ENCODE measurements at regions not wholly inside any gene's neighbourhood (a gene's known extent, or its start where the extent isn't known, plus 50 kb on each side); places are given as distances from the start of the nearest gene placed in this dataset.
"Not testable (repeated sequence)": the region's sequence is repeated elsewhere in the genome, so short reads cannot be mapped to it uniquely, and the experiment has no call there.

- H3K27ac ChIP-seq, result no peak overlapping the region
Observed at GRCh38 chr12:131557078-131557709, 153.7 kb upstream of the SFSWAP start.

GRCh38 chr12:131559517-131560516 is 151.1 kb upstream of the SFSWAP start:
- TF ChIP-seq, protein P1, sequence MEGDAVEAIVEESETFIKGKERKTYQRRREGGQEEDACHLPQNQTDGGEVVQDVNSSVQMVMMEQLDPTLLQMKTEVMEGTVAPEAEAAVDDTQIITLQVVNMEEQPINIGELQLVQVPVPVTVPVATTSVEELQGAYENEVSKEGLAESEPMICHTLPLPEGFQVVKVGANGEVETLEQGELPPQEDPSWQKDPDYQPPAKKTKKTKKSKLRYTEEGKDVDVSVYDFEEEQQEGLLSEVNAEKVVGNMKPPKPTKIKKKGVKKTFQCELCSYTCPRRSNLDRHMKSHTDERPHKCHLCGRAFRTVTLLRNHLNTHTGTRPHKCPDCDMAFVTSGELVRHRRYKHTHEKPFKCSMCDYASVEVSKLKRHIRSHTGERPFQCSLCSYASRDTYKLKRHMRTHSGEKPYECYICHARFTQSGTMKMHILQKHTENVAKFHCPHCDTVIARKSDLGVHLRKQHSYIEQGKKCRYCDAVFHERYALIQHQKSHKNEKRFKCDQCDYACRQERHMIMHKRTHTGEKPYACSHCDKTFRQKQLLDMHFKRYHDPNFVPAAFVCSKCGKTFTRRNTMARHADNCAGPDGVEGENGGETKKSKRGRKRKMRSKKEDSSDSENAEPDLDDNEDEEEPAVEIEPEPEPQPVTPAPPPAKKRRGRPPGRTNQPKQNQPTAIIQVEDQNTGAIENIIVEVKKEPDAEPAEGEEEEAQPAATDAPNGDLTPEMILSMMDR (conservative IDR thresholded peaks at IDR 0.05), result no peak
- no peak for TF ChIP-seq ZFX (IDR thresholded peaks at IDR 0.05)
- H3K27ac ChIP-seq, result no peak overlapping the region

More at GRCh38 chr12:131557078-131557709, 153.7 kb upstream of the SFSWAP start:
- TF ChIP-seq, protein P1 (conservative IDR thresholded peaks at IDR 0.05), result no peak
- TF ChIP-seq ZFX (IDR thresholded peaks at IDR 0.05), result no peak

DNA sequence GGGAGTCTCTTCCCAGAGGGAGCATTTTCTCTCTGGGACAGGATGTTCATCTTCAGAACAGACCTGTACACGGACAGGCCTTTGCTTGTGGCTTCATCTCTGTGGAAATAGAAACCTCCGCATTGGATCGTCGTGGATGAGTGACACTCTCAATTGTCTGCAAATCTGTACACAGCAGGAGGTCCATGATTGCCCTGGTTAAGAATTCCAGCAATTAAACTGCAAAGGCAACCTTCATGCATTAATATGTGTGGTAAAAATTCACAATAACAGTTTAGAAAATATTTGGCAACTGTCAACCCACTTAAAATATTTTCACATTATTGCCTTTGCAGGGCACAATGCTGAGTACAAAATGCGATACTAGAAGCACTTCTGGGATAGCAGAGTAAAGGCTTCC is 149.8 kb upstream of the SFSWAP start:
- TF ChIP-seq, protein P1 (conservative IDR thresholded peaks at IDR 0.05), result no peak
- no peak for TF ChIP-seq ZFX (IDR thresholded peaks at IDR 0.05)
- H3K27ac ChIP-seq, result no peak overlapping the region

DNA sequence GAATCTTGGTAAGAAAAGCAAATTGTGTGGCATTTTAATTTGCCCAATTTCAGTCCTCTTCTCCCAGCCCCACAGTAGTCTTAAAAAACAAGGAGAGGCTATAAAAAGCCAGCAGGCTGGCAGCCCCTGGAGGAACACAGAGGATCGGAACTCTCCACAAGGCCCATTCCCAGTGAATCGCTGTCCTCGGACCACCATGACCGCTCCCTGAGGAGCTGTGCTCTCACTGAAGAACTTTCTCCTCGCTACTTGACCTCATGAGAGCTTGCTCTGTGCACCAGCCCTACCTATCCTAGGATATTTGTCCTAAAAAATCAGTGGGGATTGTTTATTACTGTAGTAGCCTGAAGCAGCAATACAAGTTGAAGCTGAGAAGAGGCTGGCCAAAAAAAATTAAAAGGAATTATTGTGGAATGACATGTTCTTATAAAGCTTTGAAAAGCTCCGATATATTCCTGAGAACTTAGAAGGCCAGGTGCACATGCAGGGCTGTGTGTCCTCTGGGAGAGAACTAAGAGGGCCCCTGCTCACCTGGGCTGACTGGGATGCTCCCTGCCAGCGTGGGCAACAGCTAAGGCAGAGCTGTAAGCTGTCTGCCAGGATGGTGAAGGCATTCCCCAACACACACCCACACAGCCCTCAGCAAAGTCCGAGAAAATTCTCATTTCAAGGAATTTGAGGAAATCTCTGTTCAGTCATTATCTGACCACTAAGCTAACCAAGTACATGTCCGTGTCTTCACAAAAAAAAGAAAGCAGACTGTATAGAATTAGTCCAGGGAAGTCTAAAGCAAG is 148.8 kb upstream of the SFSWAP start:
- no peak overlapping the region for H3K27ac ChIP-seq
- TF ChIP-seq, protein P1 (conservative IDR thresholded peaks at IDR 0.05), result no peak
- TF ChIP-seq ZFX (IDR thresholded peaks at IDR 0.05), result no peak

DNA sequence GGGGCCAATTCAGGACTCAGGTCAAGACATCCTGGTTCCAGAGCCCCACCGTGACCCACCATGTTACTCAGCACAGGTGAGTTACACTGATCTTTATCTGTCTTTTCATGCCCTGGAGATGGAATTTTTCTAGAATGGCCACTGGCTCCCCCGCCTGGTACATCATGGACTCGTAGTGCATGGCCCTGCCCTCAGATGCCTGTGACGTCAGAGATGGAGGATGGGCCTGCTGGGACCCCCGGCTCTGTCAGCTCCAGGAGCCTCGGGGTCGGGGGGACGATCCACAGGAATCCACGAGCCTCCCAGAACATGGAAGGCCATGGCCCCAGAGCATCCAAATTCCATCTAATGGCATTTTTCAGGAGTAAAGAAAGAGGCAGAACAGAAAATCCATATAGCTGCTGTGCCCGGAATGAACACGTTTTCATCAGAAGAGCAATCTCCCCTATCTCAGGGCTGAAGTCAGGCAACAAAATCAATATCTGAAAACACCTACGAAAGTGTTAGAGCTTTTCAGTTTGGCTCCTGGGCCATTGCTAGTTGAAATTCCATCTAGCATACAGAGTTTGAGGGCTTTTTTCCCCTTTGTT is 146.7 kb upstream of the SFSWAP start:
- H3K27ac ChIP-seq, result not testable (repeated sequence)

GRCh38 chr12:131564845-131565244 is 146.0 kb upstream of the SFSWAP start:
- H3K27ac ChIP-seq, result no peak overlapping the region
- TF ChIP-seq ZFX (IDR thresholded peaks at IDR 0.05), result no peak
- TF ChIP-seq, protein P1 (conservative IDR thresholded peaks at IDR 0.05), result no peak

DNA sequence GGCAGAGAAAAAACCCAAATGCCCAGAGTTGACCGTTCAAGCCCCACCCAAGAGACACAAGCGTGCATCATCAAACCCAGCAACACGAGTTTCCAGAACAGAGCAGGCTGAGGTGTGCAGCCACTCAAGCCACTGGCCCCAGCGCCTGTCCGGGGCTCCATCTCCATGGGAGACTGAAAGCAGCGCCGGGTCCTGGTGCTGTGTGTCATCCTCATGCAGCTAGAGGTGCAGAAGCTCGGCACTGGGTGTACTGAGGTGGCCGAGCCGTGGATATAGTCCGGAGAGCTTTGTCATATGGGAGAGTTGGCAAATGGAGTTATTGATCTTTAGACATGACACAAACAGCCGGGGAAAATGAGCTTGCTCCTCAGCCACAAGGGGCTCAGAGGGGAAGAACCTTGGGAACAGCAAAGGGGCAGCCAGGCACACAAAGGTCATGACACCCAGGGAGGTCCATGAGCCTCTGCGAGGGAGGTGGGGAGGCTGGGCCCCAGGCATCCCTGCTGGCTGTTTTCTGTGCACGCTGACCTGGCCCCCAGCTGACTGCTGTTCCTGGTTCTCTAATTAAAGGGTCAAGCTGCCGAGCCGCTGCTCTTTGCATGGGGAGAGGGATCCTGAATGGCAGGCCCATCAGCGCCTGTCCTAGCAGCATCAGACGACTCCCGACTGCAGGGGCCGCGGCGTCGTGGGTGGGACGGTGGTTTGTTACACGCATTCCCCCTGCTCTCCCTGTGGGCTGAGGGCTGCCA is 145.4 kb upstream of the SFSWAP start:
- TF ChIP-seq, protein P1 (conservative IDR thresholded peaks at IDR 0.05), result no peak
- TF ChIP-seq ZFX (IDR thresholded peaks at IDR 0.05), result no peak
- H3K27ac ChIP-seq, result no peak overlapping the region
